IPS-20b (cell line): ENCODE measurements at regions not wholly inside any gene's neighbourhood (a gene's known extent, or its start where the extent isn't known, plus 50 kb on each side); places are given as distances from the start of the nearest gene placed in this dataset.

Source experiments
- H3K27ac ChIP-seq: one replicate; pipeline ENCODE4 v1.5.1; 2013; ENCODE audit warnings: low read length
- H3K27me3 ChIP-seq: 2 replicates; pipeline ENCODE4 v1.6.1; 2013; ENCODE audit warnings: mild to moderate bottlenecking, low read length, inconsistent platforms; ENCODE audit not compliant: insufficient read depth
- H3K36me3 ChIP-seq: 2 replicates; pipeline ENCODE4 v1.6.1; 2013; ENCODE audit warnings: low read depth, mild to moderate bottlenecking, inconsistent platforms, low read length, moderate library complexity; ENCODE audit not compliant: insufficient read depth
- H3K4me1 ChIP-seq: 2 replicates; pipeline ENCODE4 v1.6.1; 2013; ENCODE audit warnings: mild to moderate bottlenecking, control low read depth, inconsistent platforms, low read length, moderate library complexity; ENCODE audit not compliant: insufficient read depth
- H3K4me3 ChIP-seq: 2 replicates; pipeline ENCODE4 v1.5.1; 2013; ENCODE audit warnings: mild to moderate bottlenecking, low read length, inconsistent platforms
- H3K9ac ChIP-seq: 2 replicates; pipeline ENCODE4 v1.6.1; 2013; ENCODE audit warnings: low read depth, mild to moderate bottlenecking, inconsistent platforms, low read length, moderate library complexity
- H3K9me3 ChIP-seq: 2 replicates; pipeline ENCODE4 v1.6.1; 2013; ENCODE audit warnings: mild to moderate bottlenecking, low read depth, low read length, inconsistent platforms; ENCODE audit not compliant: insufficient read depth

- Histone ChIP-seq H3K27me3 (peaks cover 13% of the 10 kb centered on the region; the same call in 1 of the 2 replicates), H3K36me3 (no peaks in the 10 kb centered on the region), H3K9ac (no peak overlapping the region), H3K4me3 (peak overlapping the region; percentile 30; the same call in 1 of the 2 replicates), H3K9me3 (no peaks in the 10 kb centered on the region), H3K4me1 (peaks cover 18% of the 10 kb centered on the region), H3K27ac (no peak overlapping the region)
Measured at GRCh38 chr2:235157746-235158482, 206.1 kb downstream of the SH3BP4 start.

GRCh38 chr2:235160281-235160810 lies 208.5 kb downstream of the SH3BP4 start:
- no peak overlapping the region for H3K9ac ChIP-seq
- no peak overlapping the region for H3K27ac ChIP-seq
- H3K36me3 ChIP-seq, result no peaks in the 10 kb centered on the region
- peaks cover 13% of the 10 kb centered on the region; the same call in 1 of the 2 replicates for H3K27me3 ChIP-seq
- H3K4me3 ChIP-seq, result no peak overlapping the region
- peaks cover 18% of the 10 kb centered on the region for H3K4me1 ChIP-seq
- H3K9me3 ChIP-seq, result no peaks in the 10 kb centered on the region

GRCh38 chr2:235161565-235161964 lies 209.7 kb downstream of the SH3BP4 start:
- no peaks in the 10 kb centered on the region for H3K9me3 ChIP-seq
- no peaks in the 10 kb centered on the region for H3K36me3 ChIP-seq
- H3K4me1 ChIP-seq, result peaks cover 16% of the 10 kb centered on the region
- no peak overlapping the region for H3K4me3 ChIP-seq
- no peak overlapping the region for H3K9ac ChIP-seq
- peaks cover 5% of the 10 kb centered on the region; the same call in 1 of the 2 replicates for H3K27me3 ChIP-seq
- H3K27ac ChIP-seq, result no peak overlapping the region

- H3K36me3 ChIP-seq, result no peaks in the 10 kb centered on the region
- peaks cover 9% of the 10 kb centered on the region; the same call in 1 of the 2 replicates for H3K4me1 ChIP-seq
- no peak overlapping the region for H3K4me3 ChIP-seq
- H3K27me3 ChIP-seq, result no peaks in the 10 kb centered on the region
- no peak overlapping the region for H3K9ac ChIP-seq
- no peaks in the 10 kb centered on the region for H3K9me3 ChIP-seq
- no peak overlapping the region for H3K27ac ChIP-seq
Measured at GRCh38 chr2:235162082-235162836, 210.4 kb downstream of the SH3BP4 start.

- H3K9me3 ChIP-seq, result no peaks in the 10 kb centered on the region
- H3K9ac ChIP-seq, result no peak overlapping the region
- no peaks in the 10 kb centered on the region for H3K27me3 ChIP-seq
- no peak overlapping the region for H3K27ac ChIP-seq
- H3K4me3 ChIP-seq, result no peak overlapping the region
- no peaks in the 10 kb centered on the region for H3K36me3 ChIP-seq
- H3K4me1 ChIP-seq, result peaks cover 3% of the 10 kb centered on the region; the same call in 1 of the 2 replicates
Measured at GRCh38 chr2:235162837-235163197, 211.0 kb downstream of the SH3BP4 start.

GRCh38 chr2:235165136-235165535 lies 213.3 kb downstream of the SH3BP4 start:
- H3K9ac ChIP-seq, result no peak overlapping the region

GRCh38 chr2:235165631-235166030 lies 213.8 kb downstream of the SH3BP4 start:
- H3K4me1 ChIP-seq, result no peaks in the 10 kb centered on the region; the same call in 1 of the 2 replicates
- no peaks in the 10 kb centered on the region for H3K9me3 ChIP-seq
- H3K36me3 ChIP-seq, result no peaks in the 10 kb centered on the region
- H3K9ac ChIP-seq, result no peak overlapping the region
- no peak overlapping the region for H3K27ac ChIP-seq
- H3K27me3 ChIP-seq, result no peaks in the 10 kb centered on the region
- no peak overlapping the region for H3K4me3 ChIP-seq

More at GRCh38 chr2:235165136-235165535, 213.3 kb downstream of the SH3BP4 start:
- Histone ChIP-seq H3K4me3 (no peak overlapping the region), H3K36me3 (no peaks in the 10 kb centered on the region), H3K27ac (no peak overlapping the region), H3K27me3 (no peaks in the 10 kb centered on the region), H3K9me3 (no peaks in the 10 kb centered on the region), H3K4me1 (no peaks in the 10 kb centered on the region; the same call in 1 of the 2 replicates)

GRCh38 chr2:235168174-235168979 lies 216.6 kb downstream of the SH3BP4 start:
- H3K9me3 ChIP-seq, result no peaks in the 10 kb centered on the region
- H3K9ac ChIP-seq, result no peak overlapping the region
- no peaks in the 10 kb centered on the region; the same call in 1 of the 2 replicates for H3K4me1 ChIP-seq
- H3K36me3 ChIP-seq, result no peaks in the 10 kb centered on the region
- no peak overlapping the region for H3K4me3 ChIP-seq
- no peak overlapping the region for H3K27ac ChIP-seq
- H3K27me3 ChIP-seq, result no peaks in the 10 kb centered on the region

- Histone ChIP-seq H3K9ac (no peak overlapping the region), H3K27me3 (no peaks in the 10 kb centered on the region), H3K9me3 (no peaks in the 10 kb centered on the region), H3K36me3 (no peaks in the 10 kb centered on the region), H3K4me1 (no peaks in the 10 kb centered on the region; the same call in 1 of the 2 replicates), H3K4me3 (no peak overlapping the region), H3K27ac (no peak overlapping the region)
Measured at GRCh38 chr2:235170016-235170415, 218.2 kb downstream of the SH3BP4 start.

- no peaks in the 10 kb centered on the region; the same call in 1 of the 2 replicates for H3K4me1 ChIP-seq
- H3K4me3 ChIP-seq, result no peak overlapping the region
- no peak overlapping the region for H3K9ac ChIP-seq
- no peak overlapping the region for H3K27ac ChIP-seq
- no peaks in the 10 kb centered on the region for H3K9me3 ChIP-seq
- no peaks in the 10 kb centered on the region for H3K36me3 ChIP-seq
- H3K27me3 ChIP-seq, result no peaks in the 10 kb centered on the region
Measured at GRCh38 chr2:235170536-235171521, 219.0 kb downstream of the SH3BP4 start.
